Ishikawa (cell line): ENCODE measurements at regions not wholly inside any gene's neighbourhood (a gene's known extent, or its start where the extent isn't known, plus 50 kb on each side); places are given as distances from the start of the nearest gene placed in this dataset.

Source experiments
- CEBPB ChIP-seq: IDR thresholded peaks from 2 replicates; pipeline ENCODE4 v1.6.1; 2012
- CREB1 ChIP-seq: IDR thresholded peaks from 2 replicates; pipeline ENCODE4 v1.6.1; 2012; ENCODE audit warnings: low read depth
- EGR1 ChIP-seq: IDR thresholded peaks from 2 replicates; pipeline ENCODE4 v1.6.1; 2012
- EP300 ChIP-seq: IDR thresholded peaks from 2 replicates; pipeline ENCODE4 v1.6.1; 2012; ENCODE audit warnings: borderline replicate concordance
- FOXM1 ChIP-seq: IDR thresholded peaks from 2 replicates; pipeline ENCODE4 v1.6.1; 2012; ENCODE audit warnings: low read depth, borderline replicate concordance
- MAX ChIP-seq: IDR thresholded peaks from 2 replicates; pipeline ENCODE4 v1.6.1; 2012
- NFIC ChIP-seq: IDR thresholded peaks from 2 replicates; pipeline ENCODE4 v1.6.1; 2012
- RAD21 ChIP-seq: IDR thresholded peaks from 2 replicates; pipeline ENCODE4 v1.6.1; 2012; ENCODE audit warnings: low read depth
- REST ChIP-seq: IDR thresholded peaks from 2 replicates; pipeline ENCODE4 v1.6.1; 2012; ENCODE audit warnings: low read depth, mild to moderate bottlenecking
- TAF1 ChIP-seq: IDR thresholded peaks from 2 replicates; pipeline ENCODE4 v1.6.1; 2012; ENCODE audit warnings: low read depth, mild to moderate bottlenecking
- TCF12 ChIP-seq: IDR thresholded peaks from 2 replicates; pipeline ENCODE4 v1.6.1; 2012; ENCODE audit warnings: low read depth
- TEAD4 ChIP-seq: IDR thresholded peaks from 2 replicates; pipeline ENCODE4 v1.6.1; 2012
- USF1 ChIP-seq: IDR thresholded peaks from 2 replicates; pipeline ENCODE4 v1.6.1; 2012
- YY1 ChIP-seq: IDR thresholded peaks from 2 replicates; pipeline ENCODE4 v1.6.1; 2012; ENCODE audit warnings: low read depth
- ZBTB7A ChIP-seq: IDR thresholded peaks from 2 replicates; pipeline ENCODE4 v1.6.1; 2012; ENCODE audit warnings: low read depth

GRCh38 chr4:148704291-148704690, 262.1 kb upstream of the NR3C2 start:
- peak; percentile 25; the same call in 1 of the 2 replicates for TF ChIP-seq RAD21
- no peak for TF ChIP-seq REST

- no peak for TF ChIP-seq CEBPB
These were observed 252.5 kb upstream of the NR3C2 start for GRCh38 chr4:148694702-148695101.

- TF ChIP-seq YY1 (no peak), CEBPB (no peak), ZBTB7A (no peak), EP300 (no peak), TCF12 (no peak), EGR1 (no peak), MAX (no peak), TAF1 (no peak), FOXM1 (no peak), USF1 (no peak), CREB1 (no peak), RAD21 (no peak), TEAD4 (no peak), REST (no peak), NFIC (no peak)
These were observed 251.9 kb upstream of the NR3C2 start for GRCh38 chr4:148693913-148694649.

- TF ChIP-seq TCF12 (no peak), CEBPB (no peak), EGR1 (no peak), RAD21 (no peak), YY1 (no peak), TEAD4 (no peak), USF1 (no peak), NFIC (no peak), MAX (no peak), TAF1 (no peak), EP300 (no peak), FOXM1 (no peak), CREB1 (no peak), REST (no peak), ZBTB7A (no peak)
These were observed 250.0 kb upstream of the NR3C2 start for GRCh38 chr4:148692242-148692641.

- no peak for TF ChIP-seq TEAD4
- no peak for TF ChIP-seq MAX
- TF ChIP-seq NFIC, result no peak
These were observed 244.2 kb upstream of the NR3C2 start for GRCh38 chr4:148686449-148686848.
